GM23338 (cell line): ENCODE measurements at regions not wholly inside any gene's neighbourhood (a gene's known extent, or its start where the extent isn't known, plus 50 kb on each side); places are given as distances from the start of the nearest gene placed in this dataset.

Experiments
- ATAC-seq: fragments of 200-7000 bp; cut with Tn5 transposase; 3 replicates; pipeline ENCODE4 v1.9.1; 2020
- DNase-seq: peaks from one replicate; pipeline ENCODE4 v3.0.0-alpha.2; 2015; ENCODE audit warnings: low spot score
- H2AFZ ChIP-seq: fragments of 200-600 bp; sonication (generic); 2 replicates; pipeline ENCODE4 v1.8.0; 2016; ENCODE audit warnings: antibody characterized with exemption, mild to moderate bottlenecking, moderate library complexity
- H3F3A ChIP-seq: fragments of 200-600 bp; sonication (generic); replicated peaks from 2 replicates; pipeline ENCODE4 v1.8.0; 2017; ENCODE audit warnings: antibody characterized with exemption, mixed run types, low read depth
- H3K27ac ChIP-seq: fragments of 200-600 bp; sonication (generic); 2 replicates; pipeline ENCODE4 v1.6.1; 2016; ENCODE audit warnings: low read depth
- H3K27me3 ChIP-seq: fragments of 200-600 bp; sonication (generic); 2 replicates; pipeline ENCODE4 v1.8.0; 2016; ENCODE audit warnings: mild to moderate bottlenecking, mixed run types, moderate library complexity; ENCODE audit not compliant: insufficient read depth
- H3K36me3 ChIP-seq: fragments of 200-600 bp; sonication (generic); 2 replicates; pipeline ENCODE4 v1.8.0; 2016; ENCODE audit warnings: mild to moderate bottlenecking; ENCODE audit not compliant: insufficient read depth
- H3K4me1 ChIP-seq: fragments of 200-600 bp; sonication (generic); 2 replicates; pipeline ENCODE4 v1.8.0; 2016; ENCODE audit warnings: mild to moderate bottlenecking, moderate library complexity; ENCODE audit not compliant: insufficient read depth
- H3K4me2 ChIP-seq: fragments of 200-600 bp; sonication (generic); 2 replicates; pipeline ENCODE4 v1.7.1; 2017; ENCODE audit warnings: mixed run types
- H3K4me3 ChIP-seq: fragments of 200-600 bp; sonication (generic); 2 replicates; pipeline ENCODE4 v1.6.1; 2016; ENCODE audit warnings: mixed run types
- H3K79me2 ChIP-seq: fragments of 200-600 bp; sonication (generic); replicated peaks from 2 replicates; pipeline ENCODE4 v1.8.0; 2017; ENCODE audit warnings: mild to moderate bottlenecking; ENCODE audit not compliant: insufficient read depth
- H3K9me2 ChIP-seq: fragments of 200-600 bp; sonication (generic); 2 replicates; pipeline ENCODE4 v1.8.0; 2017; ENCODE audit not compliant: insufficient read depth
- H4K20me1 ChIP-seq: fragments of 200-600 bp; sonication (generic); replicated peaks from 2 replicates; pipeline ENCODE4 v1.8.0; 2017; ENCODE audit warnings: mild to moderate bottlenecking; ENCODE audit not compliant: insufficient read depth
- H3K27ac Mint-ChIP-seq: 2 replicates; pipeline ENCODE4 v1.8.0; 2020; ENCODE audit warnings: inconsistent platforms, mild to moderate bottlenecking, moderate library complexity, mixed read lengths
- H3K27me3 Mint-ChIP-seq: 3 replicates; pipeline ENCODE4 v1.8.0; 2022; ENCODE audit warnings: low read depth, mild to moderate bottlenecking, moderate library complexity, mixed read lengths, inconsistent platforms; ENCODE audit not compliant: insufficient read depth, poor library complexity
- H3K36me3 Mint-ChIP-seq: 3 replicates; pipeline ENCODE4 v1.8.0; 2021; ENCODE audit warnings: low read depth, mild to moderate bottlenecking, inconsistent platforms, moderate library complexity, mixed read lengths
- H3K4me1 Mint-ChIP-seq: 3 replicates; pipeline ENCODE4 v1.8.0; 2020; ENCODE audit warnings: mild to moderate bottlenecking, inconsistent platforms, mixed read lengths
- H3K4me3 Mint-ChIP-seq: 3 replicates; pipeline ENCODE4 v1.8.0; 2021; ENCODE audit warnings: moderate library complexity, mild to moderate bottlenecking, inconsistent platforms, mixed read lengths
- H3K9me3 Mint-ChIP-seq: 3 replicates; pipeline ENCODE4 v1.8.0; 2020; ENCODE audit warnings: moderate library complexity, mild to moderate bottlenecking, inconsistent platforms, mixed read lengths
- CREB1 ChIP-seq: fragments of 250-450 bp; sonication (Bioruptor Pico); IDR thresholded peaks from 2 replicates; pipeline ENCODE4 v1.5.0; 2020; ENCODE audit warnings: low read depth, mild to moderate bottlenecking, moderate library complexity
- EZH2 ChIP-seq: fragments of 200-600 bp; sonication (generic); IDR thresholded peaks from one replicate; pipeline ENCODE4 v1.8.0; 2017; ENCODE audit warnings: antibody characterized with exemption, mild to moderate bottlenecking, low read depth; ENCODE audit not compliant: unreplicated experiment
- EZH2phosphoT487 ChIP-seq: fragments of 200-600 bp; sonication (generic); IDR thresholded peaks from one replicate; pipeline ENCODE4 v1.8.1; 2018; ENCODE audit warnings: antibody characterized with exemption; ENCODE audit not compliant: unreplicated experiment
- JUNB ChIP-seq: IDR thresholded peaks from one replicate; pipeline ENCODE4 v1.6.1; 2016; ENCODE audit warnings: antibody characterized with exemption; ENCODE audit not compliant: unreplicated experiment
- NANOG ChIP-seq: IDR thresholded peaks from 2 replicates; pipeline ENCODE4 v1.6.1; 2016; ENCODE audit warnings: antibody characterized with exemption, borderline replicate concordance
- POLR2AphosphoS5 ChIP-seq: IDR thresholded peaks from 2 replicates; pipeline ENCODE4 v1.6.1; 2016; ENCODE audit warnings: antibody characterized with exemption, low read depth
- STAT1 ChIP-seq: IDR thresholded peaks from one replicate; pipeline ENCODE4 v1.6.1; 2016; ENCODE audit warnings: antibody characterized with exemption; ENCODE audit not compliant: unreplicated experiment
- ZNF114 ChIP-seq: fragments of 250-450 bp; sonication (Bioruptor Pico); IDR thresholded peaks from 2 replicates; pipeline ENCODE4 v1.5.0; 2020; ENCODE audit warnings: mild to moderate bottlenecking, moderate library complexity
- ZNF331 ChIP-seq: fragments of 250-450 bp; sonication (Bioruptor Pico); IDR thresholded peaks from 2 replicates; pipeline ENCODE4 v1.5.0; 2020; ENCODE audit warnings: low read depth, mild to moderate bottlenecking, moderate library complexity
- TF ChIP-seq, protein P1 (sequence below), 2 experiments: fragments of 200-600 bp in 1 of 2; sonication (generic) in 1 of 2; conservative IDR thresholded peaks; 2 replicates each; pipeline versions ENCODE4 v1.5.1 to v1.6.1; 2016 to 2017; ENCODE audit warnings: antibody characterized with exemption in 2 of 2, low read depth in 2 of 2, mild to moderate bottlenecking in 2 of 2, moderate library complexity in 1 of 2
- TF ChIP-seq, protein P2 (sequence below): fragments of 250-450 bp; sonication (Bioruptor Pico); IDR thresholded peaks from 2 replicates; pipeline ENCODE4 v1.5.0; 2020; ENCODE audit warnings: mild to moderate bottlenecking, moderate library complexity
- TF ChIP-seq, protein P3 (sequence below): IDR thresholded peaks from one replicate; pipeline ENCODE4 v1.6.1; 2018; ENCODE audit warnings: antibody characterized with exemption; ENCODE audit not compliant: unreplicated experiment
- TF ChIP-seq, protein P4 (sequence below): IDR thresholded peaks from 2 replicates; pipeline ENCODE4 v1.6.1; 2016; ENCODE audit warnings: antibody characterized with exemption

DNA sequence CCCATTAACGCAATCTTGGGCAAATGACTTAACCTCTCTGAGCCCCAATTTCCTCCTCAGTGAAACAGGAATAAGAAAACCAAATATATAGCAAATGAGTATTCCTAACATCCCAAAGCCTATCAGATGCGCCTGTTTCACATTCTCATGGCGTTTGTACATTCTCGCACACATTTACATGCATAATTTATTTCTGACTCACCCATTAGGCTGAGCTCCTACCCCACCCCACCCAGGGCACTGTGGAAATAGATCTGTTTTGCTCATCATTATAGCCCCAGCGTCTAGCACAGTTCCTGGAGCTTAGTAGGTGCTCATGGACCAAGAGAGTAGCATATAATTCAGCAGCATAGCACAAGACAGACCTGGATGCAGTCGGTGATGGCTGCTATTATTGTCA, 146.1 kb upstream of the VANGL1 start:
- Histone ChIP-seq H3K27ac (no peak overlapping the region), H3K27me3 (no peaks in the 10 kb centered on the region), H3K79me2 (no peaks in the 10 kb centered on the region), H3K9me2 (0 out of 2 replicates have a peak, but pooled peaks cover 9% of the 10 kb centered on the region), H3K4me3 (no peak overlapping the region), H2AFZ (no peak overlapping the region), H3K36me3 (no peaks in the 10 kb centered on the region), H4K20me1 (no peaks in the 10 kb centered on the region), H3K4me1 (no peaks in the 10 kb centered on the region), H3F3A (no peaks in the 10 kb centered on the region), H3K4me2 (no peak overlapping the region)
- DNase-seq (no peak), ATAC-seq (no peak)
- no peak overlapping the region for H3K4me3 Mint-ChIP-seq
- no peaks in the 10 kb centered on the region for H3K9me3 Mint-ChIP-seq
- TF ChIP-seq CREB1 (CRISPR knock-in tag) (no peak), ZNF114 (CRISPR knock-in tag) (no peak), JUNB (no peak), ZNF331 (no peak), POLR2AphosphoS5 (no peak), NANOG (no peak), EZH2phosphoT487 (no peak), EZH2 (no peak), STAT1 (no peak)
- TF ChIP-seq, protein P1, sequence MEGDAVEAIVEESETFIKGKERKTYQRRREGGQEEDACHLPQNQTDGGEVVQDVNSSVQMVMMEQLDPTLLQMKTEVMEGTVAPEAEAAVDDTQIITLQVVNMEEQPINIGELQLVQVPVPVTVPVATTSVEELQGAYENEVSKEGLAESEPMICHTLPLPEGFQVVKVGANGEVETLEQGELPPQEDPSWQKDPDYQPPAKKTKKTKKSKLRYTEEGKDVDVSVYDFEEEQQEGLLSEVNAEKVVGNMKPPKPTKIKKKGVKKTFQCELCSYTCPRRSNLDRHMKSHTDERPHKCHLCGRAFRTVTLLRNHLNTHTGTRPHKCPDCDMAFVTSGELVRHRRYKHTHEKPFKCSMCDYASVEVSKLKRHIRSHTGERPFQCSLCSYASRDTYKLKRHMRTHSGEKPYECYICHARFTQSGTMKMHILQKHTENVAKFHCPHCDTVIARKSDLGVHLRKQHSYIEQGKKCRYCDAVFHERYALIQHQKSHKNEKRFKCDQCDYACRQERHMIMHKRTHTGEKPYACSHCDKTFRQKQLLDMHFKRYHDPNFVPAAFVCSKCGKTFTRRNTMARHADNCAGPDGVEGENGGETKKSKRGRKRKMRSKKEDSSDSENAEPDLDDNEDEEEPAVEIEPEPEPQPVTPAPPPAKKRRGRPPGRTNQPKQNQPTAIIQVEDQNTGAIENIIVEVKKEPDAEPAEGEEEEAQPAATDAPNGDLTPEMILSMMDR (conservative IDR thresholded peaks at IDR 0.05; ENCODE audit: low read depth in 2 of 2), result no peak
- TF ChIP-seq, protein P2, sequence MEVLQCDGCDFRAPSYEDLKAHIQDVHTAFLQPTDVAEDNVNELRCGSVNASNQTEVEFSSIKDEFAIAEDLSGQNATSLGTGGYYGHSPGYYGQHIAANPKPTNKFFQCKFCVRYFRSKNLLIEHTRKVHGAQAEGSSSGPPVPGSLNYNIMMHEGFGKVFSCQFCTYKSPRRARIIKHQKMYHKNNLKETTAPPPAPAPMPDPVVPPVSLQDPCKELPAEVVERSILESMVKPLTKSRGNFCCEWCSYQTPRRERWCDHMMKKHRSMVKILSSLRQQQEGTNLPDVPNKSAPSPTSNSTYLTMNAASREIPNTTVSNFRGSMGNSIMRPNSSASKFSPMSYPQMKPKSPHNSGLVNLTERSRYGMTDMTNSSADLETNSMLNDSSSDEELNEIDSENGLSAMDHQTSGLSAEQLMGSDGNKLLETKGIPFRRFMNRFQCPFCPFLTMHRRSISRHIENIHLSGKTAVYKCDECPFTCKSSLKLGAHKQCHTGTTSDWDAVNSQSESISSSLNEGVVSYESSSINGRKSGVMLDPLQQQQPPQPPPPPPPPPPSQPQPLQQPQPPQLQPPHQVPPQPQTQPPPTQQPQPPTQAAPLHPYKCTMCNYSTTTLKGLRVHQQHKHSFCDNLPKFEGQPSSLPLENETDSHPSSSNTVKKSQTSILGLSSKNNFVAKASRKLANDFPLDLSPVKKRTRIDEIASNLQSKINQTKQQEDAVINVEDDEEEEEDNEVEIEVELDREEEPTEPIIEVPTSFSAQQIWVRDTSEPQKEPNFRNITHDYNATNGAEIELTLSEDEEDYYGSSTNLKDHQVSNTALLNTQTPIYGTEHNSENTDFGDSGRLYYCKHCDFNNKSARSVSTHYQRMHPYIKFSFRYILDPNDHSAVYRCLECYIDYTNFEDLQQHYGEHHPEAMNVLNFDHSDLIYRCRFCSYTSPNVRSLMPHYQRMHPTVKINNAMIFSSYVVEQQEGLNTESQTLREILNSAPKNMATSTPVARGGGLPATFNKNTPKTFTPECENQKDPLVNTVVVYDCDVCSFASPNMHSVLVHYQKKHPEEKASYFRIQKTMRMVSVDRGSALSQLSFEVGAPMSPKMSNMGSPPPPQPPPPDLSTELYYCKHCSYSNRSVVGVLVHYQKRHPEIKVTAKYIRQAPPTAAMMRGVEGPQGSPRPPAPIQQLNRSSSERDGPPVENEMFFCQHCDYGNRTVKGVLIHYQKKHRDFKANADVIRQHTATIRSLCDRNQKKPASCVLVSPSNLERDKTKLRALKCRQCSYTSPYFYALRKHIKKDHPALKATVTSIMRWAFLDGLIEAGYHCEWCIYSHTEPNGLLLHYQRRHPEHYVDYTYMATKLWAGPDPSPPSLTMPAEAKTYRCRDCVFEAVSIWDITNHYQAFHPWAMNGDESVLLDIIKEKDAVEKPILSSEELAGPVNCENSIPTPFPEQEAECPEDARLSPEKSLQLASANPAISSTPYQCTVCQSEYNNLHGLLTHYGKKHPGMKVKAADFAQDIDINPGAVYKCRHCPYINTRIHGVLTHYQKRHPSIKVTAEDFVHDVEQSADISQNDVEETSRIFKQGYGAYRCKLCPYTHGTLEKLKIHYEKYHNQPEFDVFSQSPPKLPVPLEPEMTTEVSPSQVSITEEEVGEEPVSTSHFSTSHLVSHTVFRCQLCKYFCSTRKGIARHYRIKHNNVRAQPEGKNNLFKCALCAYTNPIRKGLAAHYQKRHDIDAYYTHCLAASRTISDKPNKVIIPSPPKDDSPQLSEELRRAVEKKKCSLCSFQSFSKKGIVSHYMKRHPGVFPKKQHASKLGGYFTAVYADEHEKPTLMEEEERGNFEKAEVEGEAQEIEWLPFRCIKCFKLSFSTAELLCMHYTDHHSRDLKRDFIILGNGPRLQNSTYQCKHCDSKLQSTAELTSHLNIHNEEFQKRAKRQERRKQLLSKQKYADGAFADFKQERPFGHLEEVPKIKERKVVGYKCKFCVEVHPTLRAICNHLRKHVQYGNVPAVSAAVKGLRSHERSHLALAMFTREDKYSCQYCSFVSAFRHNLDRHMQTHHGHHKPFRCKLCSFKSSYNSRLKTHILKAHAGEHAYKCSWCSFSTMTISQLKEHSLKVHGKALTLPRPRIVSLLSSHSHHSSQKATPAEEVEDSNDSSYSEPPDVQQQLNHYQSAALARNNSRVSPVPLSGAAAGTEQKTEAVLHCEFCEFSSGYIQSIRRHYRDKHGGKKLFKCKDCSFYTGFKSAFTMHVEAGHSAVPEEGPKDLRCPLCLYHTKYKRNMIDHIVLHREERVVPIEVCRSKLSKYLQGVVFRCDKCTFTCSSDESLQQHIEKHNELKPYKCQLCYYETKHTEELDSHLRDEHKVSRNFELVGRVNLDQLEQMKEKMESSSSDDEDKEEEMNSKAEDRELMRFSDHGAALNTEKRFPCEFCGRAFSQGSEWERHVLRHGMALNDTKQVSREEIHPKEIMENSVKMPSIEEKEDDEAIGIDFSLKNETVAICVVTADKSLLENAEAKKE, result no peak
- TF ChIP-seq, protein P3, sequence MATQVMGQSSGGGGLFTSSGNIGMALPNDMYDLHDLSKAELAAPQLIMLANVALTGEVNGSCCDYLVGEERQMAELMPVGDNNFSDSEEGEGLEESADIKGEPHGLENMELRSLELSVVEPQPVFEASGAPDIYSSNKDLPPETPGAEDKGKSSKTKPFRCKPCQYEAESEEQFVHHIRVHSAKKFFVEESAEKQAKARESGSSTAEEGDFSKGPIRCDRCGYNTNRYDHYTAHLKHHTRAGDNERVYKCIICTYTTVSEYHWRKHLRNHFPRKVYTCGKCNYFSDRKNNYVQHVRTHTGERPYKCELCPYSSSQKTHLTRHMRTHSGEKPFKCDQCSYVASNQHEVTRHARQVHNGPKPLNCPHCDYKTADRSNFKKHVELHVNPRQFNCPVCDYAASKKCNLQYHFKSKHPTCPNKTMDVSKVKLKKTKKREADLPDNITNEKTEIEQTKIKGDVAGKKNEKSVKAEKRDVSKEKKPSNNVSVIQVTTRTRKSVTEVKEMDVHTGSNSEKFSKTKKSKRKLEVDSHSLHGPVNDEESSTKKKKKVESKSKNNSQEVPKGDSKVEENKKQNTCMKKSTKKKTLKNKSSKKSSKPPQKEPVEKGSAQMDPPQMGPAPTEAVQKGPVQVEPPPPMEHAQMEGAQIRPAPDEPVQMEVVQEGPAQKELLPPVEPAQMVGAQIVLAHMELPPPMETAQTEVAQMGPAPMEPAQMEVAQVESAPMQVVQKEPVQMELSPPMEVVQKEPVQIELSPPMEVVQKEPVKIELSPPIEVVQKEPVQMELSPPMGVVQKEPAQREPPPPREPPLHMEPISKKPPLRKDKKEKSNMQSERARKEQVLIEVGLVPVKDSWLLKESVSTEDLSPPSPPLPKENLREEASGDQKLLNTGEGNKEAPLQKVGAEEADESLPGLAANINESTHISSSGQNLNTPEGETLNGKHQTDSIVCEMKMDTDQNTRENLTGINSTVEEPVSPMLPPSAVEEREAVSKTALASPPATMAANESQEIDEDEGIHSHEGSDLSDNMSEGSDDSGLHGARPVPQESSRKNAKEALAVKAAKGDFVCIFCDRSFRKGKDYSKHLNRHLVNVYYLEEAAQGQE, result no peak
- TF ChIP-seq, protein P4, sequence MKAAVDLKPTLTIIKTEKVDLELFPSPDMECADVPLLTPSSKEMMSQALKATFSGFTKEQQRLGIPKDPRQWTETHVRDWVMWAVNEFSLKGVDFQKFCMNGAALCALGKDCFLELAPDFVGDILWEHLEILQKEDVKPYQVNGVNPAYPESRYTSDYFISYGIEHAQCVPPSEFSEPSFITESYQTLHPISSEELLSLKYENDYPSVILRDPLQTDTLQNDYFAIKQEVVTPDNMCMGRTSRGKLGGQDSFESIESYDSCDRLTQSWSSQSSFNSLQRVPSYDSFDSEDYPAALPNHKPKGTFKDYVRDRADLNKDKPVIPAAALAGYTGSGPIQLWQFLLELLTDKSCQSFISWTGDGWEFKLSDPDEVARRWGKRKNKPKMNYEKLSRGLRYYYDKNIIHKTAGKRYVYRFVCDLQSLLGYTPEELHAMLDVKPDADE, result no peak
- no peak overlapping the region for H3K27ac Mint-ChIP-seq
- H3K4me1 Mint-ChIP-seq, result peaks cover 8% of the 10 kb centered on the region; the same call in 2 of the 3 replicates
- no peaks in the 10 kb centered on the region for H3K36me3 Mint-ChIP-seq
- peaks cover 2% of the 10 kb centered on the region for H3K27me3 Mint-ChIP-seq
